Hematopoietic multipotent progenitor cell treated with erythropoietin and hydrocortisone succinate and interleukin-3 and kit ligand, for 6 days (in vitro differentiated cells): ENCODE measurements at regions not wholly inside any gene's neighbourhood (a gene's known extent, or its start where the extent isn't known, plus 50 kb on each side); places are given as distances from the start of the nearest gene placed in this dataset.
A peak's percentile ranks its signal among the peaks of the same experiment; 100 is the strongest.
"Not testable (repeated sequence)": the region's sequence is repeated elsewhere in the genome, so short reads cannot be mapped to it uniquely, and the experiment has no call there.

Experiments used
- DNase-seq: peaks from one replicate; pipeline ENCODE4 v3.0.0-alpha.2; 2015

DNA sequence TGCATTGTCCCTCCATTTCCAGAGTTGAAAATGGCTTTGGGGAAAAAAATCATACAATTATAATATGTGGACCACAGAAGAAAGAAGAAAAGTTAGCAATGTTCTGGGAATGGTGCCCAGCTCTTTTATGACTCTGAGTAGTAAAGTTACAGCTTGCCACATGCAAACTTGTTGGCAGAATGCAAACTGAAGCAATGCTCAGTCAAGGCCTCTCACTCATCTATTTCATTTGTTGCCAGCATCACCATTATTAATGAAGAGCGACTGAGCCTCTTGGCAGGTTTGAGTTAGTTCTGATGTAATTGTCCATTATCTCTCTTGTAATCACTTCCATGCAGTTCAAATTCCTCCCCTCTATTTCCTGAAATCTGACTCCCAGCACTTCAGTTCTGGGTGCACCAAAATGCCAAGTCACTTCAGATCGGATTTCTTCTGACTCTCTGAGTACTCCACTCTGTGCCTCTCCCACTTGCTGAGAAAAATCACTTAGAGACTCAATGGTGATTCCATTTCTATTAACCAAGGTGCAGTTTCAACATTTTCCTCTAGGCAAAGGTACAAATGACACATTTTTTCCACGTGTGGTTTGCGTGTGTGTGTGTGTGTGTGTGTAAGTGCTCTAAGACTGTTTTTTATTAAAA is 154.4 kb upstream of the STMND1 start:
- DNase-seq: no peak

DNA sequence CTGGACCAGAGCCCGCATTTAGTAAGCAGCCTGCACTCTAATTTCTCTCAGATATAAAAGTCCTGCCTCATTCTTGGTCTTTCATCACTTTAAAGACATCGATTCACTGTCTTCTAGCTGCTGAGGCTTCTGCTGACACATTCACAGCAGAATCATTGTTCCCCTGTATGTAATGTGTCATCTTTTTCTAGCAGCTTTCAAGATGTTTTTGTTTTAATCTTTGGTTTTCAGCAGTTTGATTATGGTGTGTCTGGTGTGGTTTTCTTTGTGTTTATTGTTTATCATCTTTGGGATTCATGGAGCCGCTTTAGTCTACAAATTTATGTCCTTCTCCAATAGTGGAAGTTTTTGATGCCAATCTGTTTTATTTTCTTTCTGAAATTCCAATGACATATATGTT is 157.3 kb upstream of the STMND1 start:
- DNase-seq: no peak

- no peak for DNase-seq
Observed at GRCh38 chr6:16939839-16940238, 162.0 kb upstream of the STMND1 start.

DNA sequence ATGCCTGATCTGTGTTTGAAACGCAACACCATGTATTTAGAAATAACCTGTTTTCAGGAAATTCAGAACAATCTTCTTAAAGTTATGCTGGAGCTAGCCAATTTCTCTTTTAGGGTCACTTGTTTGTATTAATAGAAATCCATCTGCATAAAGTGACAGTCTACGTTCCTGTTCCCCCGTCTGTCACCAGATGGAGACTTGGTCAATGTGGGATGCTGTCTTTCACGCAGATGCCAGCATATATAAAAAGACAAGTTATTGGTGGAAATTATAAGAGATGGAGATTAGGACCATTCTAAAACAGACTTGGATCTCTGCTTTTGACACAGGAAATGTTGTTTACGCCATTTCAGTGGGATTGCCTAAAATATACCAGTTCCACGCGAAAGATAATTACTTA is 162.5 kb upstream of the STMND1 start:
- no peak for DNase-seq

DNA sequence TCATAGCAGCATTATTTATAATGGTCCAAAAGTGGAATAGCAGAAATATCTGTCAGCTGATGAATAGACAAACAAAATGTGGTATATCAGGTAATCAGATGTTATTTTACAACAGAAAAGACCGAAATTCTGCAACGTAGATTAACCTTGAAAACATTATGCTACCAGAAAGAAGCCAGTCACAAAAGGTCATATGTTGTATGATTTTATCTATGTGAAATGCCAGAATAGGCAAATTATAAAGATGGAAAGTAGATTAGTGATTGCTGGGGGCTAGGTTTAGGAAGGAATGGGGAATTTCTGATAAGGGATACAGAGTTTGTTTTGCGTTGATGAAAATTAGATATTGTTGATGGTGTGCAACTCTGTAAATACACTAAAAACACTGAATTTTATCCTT is 165.0 kb upstream of the STMND1 start:
- DNase-seq: no peak

GRCh38 chr6:16933961-16934360 is 167.9 kb upstream of the STMND1 start:
- DNase-seq: no peak

DNA sequence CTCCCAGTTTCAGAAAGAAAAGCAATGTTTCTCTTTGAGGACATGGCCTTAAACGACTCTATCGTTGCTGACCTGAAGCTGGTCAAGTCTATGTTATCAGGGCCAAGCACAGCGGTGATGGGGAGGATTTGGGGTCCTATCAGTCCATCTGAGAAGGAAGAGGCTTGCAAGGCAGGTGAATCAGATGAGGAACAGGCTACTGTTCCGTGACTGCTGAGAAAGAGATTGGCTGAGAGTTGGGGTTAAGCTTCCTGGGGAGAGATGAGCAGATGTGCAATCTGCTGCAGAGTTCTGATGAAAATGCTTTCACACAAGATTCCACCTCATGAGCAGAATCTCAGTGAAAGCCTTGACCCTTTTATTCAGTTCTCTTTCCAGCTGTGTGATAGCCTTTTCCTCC is 168.3 kb upstream of the STMND1 start:
- DNase-seq: peak; percentile 22

- DNase-seq: no peak
Observed at GRCh38 chr6:16932920-16933319, 168.9 kb upstream of the STMND1 start.

DNA sequence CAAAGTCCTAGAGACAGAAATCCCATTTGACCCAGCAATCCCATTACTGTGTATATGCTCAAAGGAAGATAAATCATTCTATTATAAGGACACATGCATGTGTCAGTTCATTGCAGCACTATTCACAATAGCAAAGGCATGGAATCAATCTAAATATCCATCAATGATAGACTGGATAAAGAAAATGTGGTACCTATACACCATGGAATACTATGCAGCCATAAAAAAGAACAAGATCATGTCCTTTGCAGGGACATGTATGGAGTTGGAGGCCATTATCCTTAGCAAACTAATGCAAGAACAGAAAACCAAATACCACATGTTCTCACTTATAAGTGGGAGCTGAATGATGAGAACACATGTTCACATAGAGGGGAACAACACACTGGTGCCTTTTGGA is 169.8 kb upstream of the ATXN1 start:
- not testable (repeated sequence) for DNase-seq

- DNase-seq: no peak
Observed at GRCh38 chr6:16930432-16930831, 169.2 kb upstream of the ATXN1 start.

DNA sequence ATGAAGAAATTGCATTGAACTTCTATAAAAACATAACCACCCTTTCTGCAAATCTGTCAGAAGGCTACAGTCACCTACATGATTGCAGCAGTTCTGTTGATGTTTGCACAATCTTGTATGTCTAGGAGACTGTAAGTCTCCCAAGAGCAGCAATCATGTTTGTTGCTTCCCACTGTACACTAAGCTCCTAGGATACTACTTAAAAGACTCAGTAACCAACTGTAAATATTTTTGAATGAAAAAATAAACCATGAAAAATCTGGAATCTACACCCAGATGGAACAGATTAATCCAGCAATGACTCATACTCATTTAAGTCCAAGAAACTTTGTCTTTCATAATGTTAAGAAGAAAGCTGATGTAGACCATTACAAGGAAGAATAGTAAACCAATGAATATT is 168.5 kb upstream of the ATXN1 start:
- DNase-seq: peak; percentile 9

DNA sequence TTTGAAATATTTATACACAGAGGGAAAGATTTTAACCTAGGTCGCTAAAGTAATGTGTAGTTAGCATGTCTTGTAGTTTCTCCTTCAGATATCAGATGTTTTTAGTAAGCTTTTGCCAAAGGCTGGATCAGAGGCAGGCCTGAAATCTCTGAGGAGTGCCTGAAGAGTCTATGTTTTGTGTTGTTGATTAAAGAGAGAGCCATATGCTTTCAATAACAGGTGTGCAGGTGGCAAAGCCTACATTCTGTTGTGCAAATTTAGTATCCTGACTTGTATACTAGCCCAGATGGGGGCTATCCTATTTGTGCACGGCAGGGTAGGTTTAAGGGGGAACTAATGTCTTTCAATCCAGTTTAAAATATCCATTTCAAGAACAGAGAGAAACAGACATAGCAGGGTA is 167.1 kb upstream of the ATXN1 start:
- no peak for DNase-seq

GRCh38 chr6:16927205-16927604 is 165.9 kb upstream of the ATXN1 start:
- no peak for DNase-seq

GRCh38 chr6:16925461-16925860 is 164.2 kb upstream of the ATXN1 start:
- no peak for DNase-seq

DNA sequence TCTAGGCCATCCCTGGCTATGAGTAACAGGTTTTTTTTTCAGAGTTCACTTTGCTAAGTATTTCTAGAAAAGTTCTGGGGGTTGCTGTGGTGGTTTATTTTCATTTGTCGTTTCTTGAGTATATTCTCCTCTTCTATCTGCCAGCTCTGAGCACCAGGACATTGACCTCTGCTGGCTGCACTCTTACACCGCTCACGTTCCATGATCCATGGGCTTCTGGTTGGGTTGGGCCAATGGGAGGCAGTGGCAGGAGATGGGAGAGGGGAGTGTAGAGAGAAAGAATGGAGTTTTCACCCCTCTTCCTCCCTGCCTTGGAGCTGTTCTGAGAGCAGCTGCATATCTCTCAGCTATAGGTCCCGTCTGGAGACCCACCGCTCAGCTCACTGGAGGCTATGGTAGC is 161.0 kb upstream of the ATXN1 start:
- DNase-seq: no peak

GRCh38 chr6:16921399-16922110 is 160.3 kb upstream of the ATXN1 start:
- no peak for DNase-seq

- no peak for DNase-seq
Observed at GRCh38 chr6:16918586-16918985, 157.3 kb upstream of the ATXN1 start.

- no peak for DNase-seq
Observed at GRCh38 chr6:16914184-16914583, 152.9 kb upstream of the ATXN1 start.

DNA sequence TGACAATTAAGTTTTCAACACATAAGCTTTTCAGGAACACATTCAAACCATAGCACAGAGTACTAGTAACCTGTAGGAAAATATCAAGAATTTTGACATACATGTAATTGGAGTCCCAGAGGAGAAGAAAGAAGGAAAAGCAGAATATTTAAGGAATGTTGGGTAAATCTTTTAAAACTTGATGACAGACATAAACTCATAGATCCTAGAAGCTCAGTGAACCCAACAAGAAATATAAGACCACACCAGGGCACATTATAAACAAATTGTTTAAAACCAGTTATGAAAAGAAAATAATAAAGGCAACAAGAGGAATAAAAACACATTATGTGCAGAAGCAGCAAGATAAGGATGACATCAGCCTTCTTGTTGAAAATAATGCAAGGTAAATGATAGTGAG is 151.5 kb upstream of the ATXN1 start:
- DNase-seq: no peak

- no peak for DNase-seq
Observed at GRCh38 chr6:16911088-16911487, 149.8 kb upstream of the ATXN1 start.

DNA sequence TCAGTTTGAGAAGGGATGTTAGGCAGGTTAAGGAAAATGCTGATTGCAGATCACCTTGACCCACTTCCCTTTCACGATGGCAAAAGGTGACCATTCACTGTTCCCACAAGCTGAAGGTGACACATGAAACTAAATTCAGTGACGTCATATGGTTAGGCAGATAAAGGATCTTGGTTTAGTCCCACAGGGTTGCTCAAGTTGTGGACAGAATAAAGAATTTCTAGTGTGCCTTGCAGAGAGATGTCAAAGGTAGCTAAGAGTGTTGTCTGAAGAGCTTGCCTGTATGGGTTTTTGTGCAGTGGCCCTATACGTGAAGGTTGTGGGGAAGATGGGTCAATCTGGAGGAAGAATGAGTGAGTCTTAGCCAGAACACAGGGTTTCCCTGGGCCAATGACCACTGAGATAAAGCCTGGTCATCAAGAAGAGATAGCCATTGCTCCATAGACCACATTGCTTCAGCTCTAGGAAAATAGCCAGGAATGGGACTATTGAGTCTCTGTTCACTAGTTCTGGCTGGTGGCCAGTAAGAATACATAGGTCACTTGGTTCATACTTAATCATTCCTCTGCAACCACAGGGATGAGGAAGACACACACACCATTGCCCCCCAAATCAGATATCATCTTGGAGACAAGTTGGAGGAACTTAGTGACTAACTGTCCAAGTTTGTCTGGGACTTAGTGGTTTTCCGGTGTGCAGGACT is 148.5 kb upstream of the ATXN1 start:
- peak; percentile 55 for DNase-seq

- DNase-seq: no peak
Observed at GRCh38 chr6:16907991-16908390, 146.7 kb upstream of the ATXN1 start.

DNA sequence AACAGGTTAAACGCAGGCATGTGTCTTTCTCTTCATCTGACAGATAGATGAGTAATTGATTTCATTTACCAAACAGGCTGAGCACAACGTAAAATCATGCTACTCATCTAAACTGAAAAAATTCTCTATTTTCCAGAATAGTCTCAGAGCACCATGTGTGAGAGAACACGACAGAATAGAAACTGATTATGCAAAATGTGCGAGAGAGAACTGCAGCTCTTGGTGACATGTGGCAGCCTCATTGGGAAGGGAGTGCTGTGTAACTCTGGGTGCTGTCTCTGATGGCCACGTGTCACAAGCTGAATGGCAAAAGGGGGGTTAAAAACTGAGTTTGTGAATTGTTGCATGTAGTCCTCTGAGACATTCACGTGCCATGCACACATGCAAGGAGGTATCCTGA is 143.7 kb upstream of the ATXN1 start:
- DNase-seq: no peak

GRCh38 chr6:16903470-16903869 is 142.2 kb upstream of the ATXN1 start:
- no peak for DNase-seq
